HG03442 (cell line): ENCODE measurements at regions not wholly inside any gene's neighbourhood (a gene's known extent, or its start where the extent isn't known, plus 50 kb on each side); places are given as distances from the start of the nearest gene placed in this dataset.

Source experiments
- ATAC-seq: cut with Tn5 transposase; IDR thresholded peaks from one replicate; pipeline ENCODE4 v1.9.1; 2021; ENCODE audit warnings: mild to moderate bottlenecking, moderate library complexity; ENCODE audit not compliant: unreplicated experiment

- ATAC-seq, result no peak
Observed at GRCh38 chr4:180789929-180790328, 1453.3 kb upstream of the TENM3 start.

- no peak for ATAC-seq
Observed at GRCh38 chr4:180790471-180790870, 1452.7 kb upstream of the TENM3 start.

- ATAC-seq, result no peak
Observed at GRCh38 chr4:180792541-180792940, 1450.7 kb upstream of the TENM3 start.

- no peak for ATAC-seq
Observed at GRCh38 chr4:180794333-180794732, 1448.9 kb upstream of the TENM3 start.

GRCh38 chr4:180798036-180798577, 1445.1 kb upstream of the TENM3 start:
- ATAC-seq, result no peak

- ATAC-seq, result no peak
Observed at GRCh38 chr4:180799798-180800197, 1443.4 kb upstream of the TENM3 start.

- no peak for ATAC-seq
Observed at GRCh38 chr4:180805101-180805500, 1438.1 kb upstream of the TENM3 start.

GRCh38 chr4:180808862-180809261, 1434.3 kb upstream of the TENM3 start:
- ATAC-seq, result no peak

GRCh38 chr4:180809439-180809838, 1433.8 kb upstream of the TENM3 start:
- no peak for ATAC-seq

- no peak for ATAC-seq
Observed at GRCh38 chr4:180810581-180810980, 1432.6 kb upstream of the TENM3 start.

GRCh38 chr4:180811556-180811955, 1431.6 kb upstream of the TENM3 start:
- ATAC-seq, result no peak

- no peak for ATAC-seq
Observed at GRCh38 chr4:180812783-180813182, 1430.4 kb upstream of the TENM3 start.

GRCh38 chr4:180814875-180815417, 1428.3 kb upstream of the TENM3 start:
- no peak for ATAC-seq

GRCh38 chr4:180817529-180817928, 1425.7 kb upstream of the TENM3 start:
- no peak for ATAC-seq

GRCh38 chr4:180823108-180823507, 1420.1 kb upstream of the TENM3 start:
- ATAC-seq, result no peak

GRCh38 chr4:180827232-180828009, 1415.8 kb upstream of the TENM3 start:
- no peak for ATAC-seq

GRCh38 chr4:180828455-180829018, 1414.7 kb upstream of the TENM3 start:
- no peak for ATAC-seq

GRCh38 chr4:180832073-180832472, 1411.1 kb upstream of the TENM3 start:
- ATAC-seq, result no peak

GRCh38 chr4:180840142-180840541, 1403.1 kb upstream of the TENM3 start:
- ATAC-seq, result no peak

GRCh38 chr4:180850318-180850940, 1392.8 kb upstream of the TENM3 start:
- no peak for ATAC-seq

GRCh38 chr4:180852738-180853137, 1390.5 kb upstream of the TENM3 start:
- ATAC-seq, result no peak

GRCh38 chr4:180855184-180855583, 1388.0 kb upstream of the TENM3 start:
- ATAC-seq, result no peak
